ENCODE measurements at regions not wholly inside any gene's neighbourhood (a gene's known extent, or its start where the extent isn't known, plus 50 kb on each side); places are given as distances from the start of the nearest gene placed in this dataset.
"Not testable (repeated sequence)": the region's sequence is repeated elsewhere in the genome, so short reads cannot be mapped to it uniquely, and the experiment has no call there.

DNA sequence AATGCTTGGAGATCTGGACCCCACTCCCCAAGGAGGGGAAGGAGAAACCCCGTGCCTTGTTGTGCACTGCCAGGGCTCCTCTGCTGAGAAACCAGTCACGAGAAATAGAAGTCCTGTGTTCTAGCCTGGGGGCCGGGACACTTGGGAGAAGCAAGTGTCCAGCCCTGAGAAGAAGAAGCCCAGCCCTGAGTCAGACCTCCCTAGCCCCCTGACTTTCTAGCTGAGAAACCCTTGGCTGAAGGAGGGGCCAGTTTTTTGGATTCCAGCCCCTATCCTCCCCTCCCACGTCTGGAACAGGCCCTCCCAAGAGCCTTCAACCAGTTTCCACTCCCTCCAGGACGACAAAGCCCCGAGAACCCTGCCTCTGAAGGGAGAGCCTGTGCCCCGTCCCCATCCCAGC is 100.5 kb downstream of the NAV1 start:
- DNase-seq (ENCODE audit: low read depth): no peak

GRCh38 chr1:201639826-201640225 is 100.9 kb downstream of the NAV1 start:
- DNase-seq (ENCODE audit: low read depth): no peak

- DNase-seq (ENCODE audit: low read depth): no peak
Measured at GRCh38 chr1:201640624-201641023, 101.7 kb downstream of the NAV1 start.

DNA sequence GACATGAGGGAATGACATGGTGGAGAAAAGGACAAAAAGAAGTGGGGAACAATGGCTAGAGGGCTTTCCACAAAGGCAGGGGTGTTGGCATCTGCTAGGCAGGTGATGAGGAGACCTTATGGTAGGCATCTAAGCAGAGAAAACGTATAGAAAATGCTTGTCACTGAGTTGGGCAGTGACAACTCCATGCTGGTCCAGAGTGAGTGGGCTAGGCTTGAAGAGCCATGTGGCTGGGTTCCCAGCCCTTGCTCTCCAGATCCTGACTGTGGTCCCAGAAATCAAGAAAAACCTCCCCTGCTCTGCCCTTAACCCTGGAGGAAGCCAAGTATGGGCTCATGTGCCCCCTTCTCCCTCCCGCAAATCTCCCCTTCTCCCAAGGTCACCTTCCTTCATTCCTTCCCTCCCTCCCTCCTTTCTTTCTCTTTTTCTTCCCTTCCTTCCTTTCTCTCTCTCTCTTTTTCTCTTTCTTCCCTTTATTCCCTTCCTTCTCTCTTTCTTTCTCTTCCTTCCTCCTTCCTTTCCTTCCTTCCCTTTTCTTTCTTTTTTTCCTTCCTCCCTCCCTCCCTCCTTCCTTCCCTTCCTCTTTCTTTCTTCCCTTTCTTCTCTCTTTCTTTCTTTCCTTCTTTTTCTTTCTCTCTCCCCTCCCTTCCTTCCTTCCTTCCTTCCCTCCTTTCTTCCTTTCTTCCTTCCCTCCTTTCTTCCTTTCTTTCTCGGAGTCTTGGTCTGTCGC is 102.8 kb downstream of the NAV1 start:
- no peak for DNase-seq (ENCODE audit: low read depth)

DNA sequence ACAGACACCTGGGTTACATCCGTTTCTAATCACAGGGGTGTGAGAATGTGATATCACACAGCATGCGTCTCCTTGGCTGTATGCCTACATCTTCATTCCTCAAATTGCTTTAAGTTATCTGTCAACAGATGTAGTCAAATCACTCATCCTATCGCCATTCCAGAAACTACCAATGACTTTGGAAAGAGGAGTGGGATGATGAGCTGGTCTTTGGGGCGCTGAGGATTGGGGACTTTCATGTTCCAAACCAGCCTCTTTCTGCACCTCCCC is 104.8 kb downstream of the NAV1 start:
- DNase-seq (ENCODE audit: low read depth): no peak

- DNase-seq (ENCODE audit: low read depth): no peak
Measured at GRCh38 chr1:201644197-201644596, 105.3 kb downstream of the NAV1 start.

- DNase-seq (ENCODE audit: low read depth): not testable (repeated sequence)
Measured at GRCh38 chr1:201645000-201645399, 106.1 kb downstream of the NAV1 start.

DNA sequence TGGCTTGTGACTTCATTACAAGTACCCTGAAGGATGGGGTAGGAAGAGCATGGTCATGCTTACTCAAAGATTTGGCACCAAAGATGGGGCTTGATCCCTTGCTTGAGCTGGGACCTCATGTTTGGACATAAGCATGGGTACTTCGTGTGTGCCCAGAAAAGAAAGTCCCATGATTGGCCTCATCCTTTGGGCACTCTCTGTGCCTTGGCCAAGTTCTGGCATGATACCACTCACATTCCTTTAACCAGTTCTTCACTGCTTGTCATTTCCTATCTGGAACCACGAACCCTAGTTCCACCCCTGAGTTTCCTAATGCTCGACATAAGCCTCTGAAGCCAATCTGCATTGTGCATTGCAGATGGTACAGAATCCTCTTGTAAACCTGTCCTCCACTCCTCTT is 107.0 kb downstream of the NAV1 start:
- no peak for DNase-seq (ENCODE audit: low read depth)

DNA sequence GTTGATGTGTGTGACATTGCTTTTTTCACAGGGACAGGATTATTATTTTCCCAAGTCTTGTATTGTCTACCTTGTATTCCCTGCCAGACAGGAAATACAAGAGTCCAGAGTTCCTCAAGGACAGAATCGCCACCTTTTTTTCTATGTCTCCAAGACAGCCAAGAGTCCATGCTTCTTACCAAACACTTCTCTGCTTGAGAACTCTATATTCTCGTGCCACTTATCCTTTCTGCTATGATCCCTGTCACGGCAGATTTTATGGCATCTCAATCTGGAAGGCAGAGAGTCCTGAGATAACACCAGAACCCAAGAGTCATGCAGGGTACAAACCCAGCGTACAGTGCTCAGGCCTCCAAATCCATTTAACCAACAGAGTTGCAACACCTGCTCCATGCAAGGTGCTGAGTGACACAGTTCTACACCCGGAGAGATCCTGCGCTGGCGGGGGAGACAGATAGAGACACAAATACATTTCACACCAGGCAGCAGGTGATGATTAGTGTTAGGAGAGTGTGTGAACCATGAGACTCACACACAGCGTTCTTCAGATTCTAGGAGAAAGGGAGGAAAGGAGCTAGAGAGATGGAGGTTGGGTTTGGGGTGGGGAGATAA is 107.6 kb downstream of the NAV1 start:
- DNase-seq (ENCODE audit: low read depth): no peak

GRCh38 chr1:201647094-201647493 is 108.2 kb downstream of the NAV1 start:
- no peak for DNase-seq (ENCODE audit: low read depth)

GRCh38 chr1:201647722-201648065 is 108.8 kb downstream of the NAV1 start:
- DNase-seq (ENCODE audit: low read depth): no peak

GRCh38 chr1:201648066-201648906 is 109.4 kb downstream of the NAV1 start:
- no peak for DNase-seq (ENCODE audit: low read depth)

- DNase-seq (ENCODE audit: low read depth): no peak
Measured at GRCh38 chr1:201648907-201649721, 110.2 kb downstream of the NAV1 start.

DNA sequence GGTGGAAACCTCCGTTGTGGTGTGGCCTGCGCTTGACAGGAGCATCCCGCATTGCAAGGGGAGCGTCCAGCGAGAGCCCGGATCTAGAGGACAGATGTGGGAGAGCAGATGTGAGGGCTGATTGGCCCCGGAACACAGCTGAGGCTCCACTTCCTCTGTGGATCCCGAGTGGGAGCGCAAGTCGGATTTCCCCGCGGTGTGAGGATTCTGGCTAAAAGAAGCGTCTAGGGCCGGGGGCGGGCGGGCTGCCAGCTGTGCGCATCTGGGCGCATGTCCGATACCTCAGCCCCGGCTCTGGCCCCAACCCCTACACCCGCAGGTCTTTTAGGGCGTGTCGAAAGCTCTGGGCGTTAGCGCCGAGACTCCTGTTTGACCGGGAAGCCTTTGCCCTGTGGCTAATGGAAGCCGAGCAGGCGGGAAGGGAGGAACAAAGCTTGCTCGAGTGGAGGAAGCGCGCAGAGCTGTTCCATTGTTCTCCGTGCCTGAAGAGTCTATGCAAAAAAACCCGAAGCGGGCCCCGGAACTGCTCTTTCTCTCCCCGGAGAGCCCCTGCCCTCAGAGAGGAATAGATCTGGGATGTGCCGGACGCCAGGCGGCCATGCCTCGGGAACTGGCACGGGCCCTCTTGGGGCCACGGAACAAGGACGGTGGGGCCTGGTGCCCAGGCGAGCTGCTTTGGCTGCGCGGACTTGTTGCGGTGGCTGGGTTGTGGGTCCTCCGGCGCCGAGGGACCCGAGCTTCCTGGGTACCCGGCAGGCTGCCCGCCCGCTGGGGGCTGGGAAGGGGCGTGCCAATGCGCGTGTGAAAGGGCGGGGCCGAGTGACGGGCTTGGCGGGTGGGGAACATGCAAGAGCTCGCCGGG is 111.1 kb downstream of the NAV1 start:
- no peak for DNase-seq (ENCODE audit: low read depth)

- DNase-seq (ENCODE audit: low read depth): no peak
Measured at GRCh38 chr1:201650623-201650933, 111.7 kb downstream of the NAV1 start.

- DNase-seq (ENCODE audit: low read depth): no peak
Measured at GRCh38 chr1:201652181-201652580, 113.3 kb downstream of the NAV1 start.

- DNase-seq (ENCODE audit: low read depth): no peak
Measured at GRCh38 chr1:201653233-201653632, 114.3 kb downstream of the NAV1 start.

DNA sequence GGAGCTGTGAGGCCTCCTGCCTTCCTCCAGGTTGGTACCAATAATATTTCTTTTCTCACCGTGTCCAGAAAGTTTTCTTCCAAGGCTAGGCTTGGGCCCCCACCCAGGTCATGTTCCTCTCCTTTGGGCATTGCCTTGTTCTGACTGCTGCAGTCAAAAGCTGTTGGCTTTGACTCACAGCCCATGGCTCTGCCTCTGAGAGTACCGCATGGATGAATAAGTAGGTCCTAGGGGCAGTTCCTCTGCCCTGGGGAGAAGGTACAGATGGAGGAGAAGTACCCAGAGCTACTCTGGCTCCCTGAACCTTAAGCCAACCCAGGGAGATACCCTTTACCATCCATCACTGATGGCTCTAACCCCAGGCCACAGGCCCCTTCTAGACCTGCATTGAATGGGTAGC is 115.0 kb downstream of the NAV1 start:
- DNase-seq (ENCODE audit: low read depth): no peak

GRCh38 chr1:201655243-201655642 is 116.3 kb downstream of the NAV1 start:
- DNase-seq (ENCODE audit: low read depth): no peak

DNA sequence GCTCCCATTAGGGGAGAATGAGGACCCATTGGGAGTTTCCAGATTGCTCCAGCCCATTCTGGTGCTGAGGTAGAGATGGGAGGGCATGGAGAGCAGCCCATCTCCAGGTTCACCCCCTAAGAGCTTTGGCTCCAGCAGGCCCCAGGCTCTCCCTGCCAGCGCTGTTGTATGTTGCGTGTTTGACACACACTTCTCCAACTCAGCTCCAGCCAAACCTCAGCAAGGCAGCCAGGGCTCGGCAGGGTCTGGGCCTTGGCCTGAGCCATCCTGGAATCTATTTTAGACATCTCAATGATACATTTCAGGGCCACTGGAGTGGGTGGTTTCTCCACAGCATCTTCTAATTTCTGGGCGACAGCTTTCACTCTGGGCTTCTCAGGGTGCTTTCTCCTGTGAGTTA is 117.0 kb downstream of the NAV1 start:
- no peak for DNase-seq (ENCODE audit: low read depth)

DNA sequence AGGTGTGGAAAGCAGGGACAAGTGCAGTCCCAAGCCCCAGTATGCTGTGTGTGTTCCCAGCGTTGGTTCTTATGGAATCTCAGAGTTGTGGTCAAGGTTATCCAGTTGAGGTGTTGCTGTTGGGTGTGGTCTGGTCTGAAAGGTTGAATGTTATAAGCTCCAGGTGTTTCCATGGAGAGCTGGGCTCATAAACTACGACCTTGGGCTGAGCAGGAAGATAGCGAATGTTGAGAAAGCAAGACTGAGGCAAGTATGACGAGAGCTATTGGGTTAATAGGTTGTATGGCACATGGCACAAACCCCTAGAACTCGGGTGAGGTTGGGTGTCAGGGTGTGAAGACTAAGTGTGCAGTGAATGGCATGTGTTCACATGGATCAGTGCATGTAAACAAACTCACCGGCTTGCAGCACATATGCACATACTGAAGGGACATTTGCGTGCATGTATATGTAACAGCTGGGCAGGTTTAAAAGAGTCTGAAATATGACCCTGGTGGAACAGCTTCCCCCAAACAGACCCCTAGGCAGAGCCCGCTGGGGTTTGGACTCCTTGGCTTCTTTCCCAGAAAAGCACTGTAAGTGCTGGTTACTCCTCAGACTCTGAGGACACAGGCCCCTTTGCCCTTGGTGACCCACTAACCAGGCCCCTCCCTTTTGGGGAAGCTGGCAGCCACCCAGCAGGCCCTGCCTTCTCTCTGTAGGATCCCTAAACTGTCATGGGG is 117.5 kb downstream of the NAV1 start:
- no peak for DNase-seq (ENCODE audit: low read depth)
